OCI-LY3 (cell line): ENCODE measurements at regions not wholly inside any gene's neighbourhood (a gene's known extent, or its start where the extent isn't known, plus 50 kb on each side); places are given as distances from the start of the nearest gene placed in this dataset.

ENCODE experiments used
- H2AFZ ChIP-seq: fragments of 200-600, 300-600 bp; shearing (Covaris generic); 2 replicates; pipeline ENCODE4 v1.6.0; 2014; ENCODE audit warnings: antibody characterized with exemption, low read depth, low read length
- H3K27ac ChIP-seq: fragments of 200-600, 300-600 bp; sonication (generic); 2 replicates; pipeline ENCODE4 v1.5.1; 2014; ENCODE audit warnings: mild to moderate bottlenecking, low read length, moderate library complexity, mixed read lengths
- H3K27me3 ChIP-seq: fragments of 200-600, 300-600 bp; sonication (generic); 2 replicates; pipeline ENCODE4 v1.6.1; 2014; ENCODE audit warnings: low read depth, low read length, mixed read lengths
- H3K36me3 ChIP-seq: fragments of 200-600, 300-600 bp; sonication (generic); replicated peaks from 2 replicates; pipeline ENCODE3; 2014; ENCODE audit warnings: low read depth, low read length, mixed read lengths
- H3K4me1 ChIP-seq: fragments of 300-600, 200-600 bp; sonication (generic); 2 replicates; pipeline ENCODE4 v1.6.1; 2014; ENCODE audit warnings: low read length, mixed read lengths
- H3K4me2 ChIP-seq: fragments of 200-600, 300-600 bp; sonication (generic); 2 replicates; pipeline ENCODE4 v1.6.1; 2014; ENCODE audit warnings: low read length, mixed read lengths
- H3K4me3 ChIP-seq: fragments of 300-600, 200-600 bp; sonication (generic); 2 replicates; pipeline ENCODE4 v1.5.1; 2014; ENCODE audit warnings: antibody characterized with exemption, mild to moderate bottlenecking, low read length, moderate library complexity
- H3K79me2 ChIP-seq: fragments of 300-600, 200-600 bp; shearing (Covaris generic); 2 replicates; pipeline ENCODE4 v1.6.1; 2014; ENCODE audit warnings: mild to moderate bottlenecking, low read length, mixed read lengths
- H3K9ac ChIP-seq: fragments of 300-600, 200-600 bp; shearing (Covaris generic); 2 replicates; pipeline ENCODE4 v1.6.0; 2014; ENCODE audit warnings: mild to moderate bottlenecking, low read length, moderate library complexity
- H3K9me3 ChIP-seq: fragments of 200-600, 300-600 bp; shearing (Covaris generic); 2 replicates; pipeline ENCODE4 v1.6.1; 2014; ENCODE audit warnings: low read length, mixed read lengths; ENCODE audit not compliant: insufficient read depth
- H4K20me1 ChIP-seq: fragments of 200-600, 300-600 bp; sonication (generic); 2 replicates; pipeline ENCODE4 v1.6.1; 2016; ENCODE audit warnings: low read length, mixed read lengths; ENCODE audit not compliant: insufficient read depth
- EZH2phosphoT487 ChIP-seq: fragments of 200-600 bp; shearing (Covaris generic); IDR thresholded peaks from 2 replicates; pipeline ENCODE4 v1.6.1; 2018; ENCODE audit warnings: antibody characterized with exemption, mixed run types, low read depth
- TF ChIP-seq, protein P1 (sequence below): fragments of 200-600, 300-600 bp; sonication (generic); IDR thresholded peaks from 2 replicates; pipeline ENCODE4 v1.5.1; 2014; ENCODE audit warnings: antibody characterized with exemption, low read length, low read depth

DNA sequence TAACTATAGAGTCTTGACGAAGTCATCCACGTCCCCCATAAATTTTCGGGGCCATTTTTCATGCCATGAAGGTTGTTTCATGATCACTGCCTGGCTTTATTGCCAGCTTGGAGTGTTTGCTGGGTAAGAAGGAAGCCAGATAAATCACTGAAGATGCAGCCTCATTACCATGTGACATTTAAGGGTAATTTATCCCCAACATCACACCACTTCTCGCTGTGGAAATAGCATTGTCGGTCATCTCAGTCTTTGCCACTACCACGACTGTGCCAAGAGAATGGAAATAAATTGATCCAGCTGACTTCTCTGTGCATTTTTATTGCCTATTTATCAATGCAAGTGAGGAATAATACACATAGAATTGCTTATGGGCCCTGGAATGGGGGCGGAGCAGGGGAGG, 617.9 kb downstream of the AJAP1 start:
- Histone ChIP-seq H3K4me1 (no peaks in the 10 kb centered on the region), H3K4me3 (no peak overlapping the region), H3K9ac (no peak overlapping the region), H3K4me2 (no peak overlapping the region), H3K9me3 (no peaks in the 10 kb centered on the region), H4K20me1 (no peaks in the 10 kb centered on the region), H3K79me2 (no peaks in the 10 kb centered on the region), H3K27me3 (no peaks in the 10 kb centered on the region), H2AFZ (no peak overlapping the region), H3K27ac (no peak overlapping the region), H3K36me3 (no peaks in the 10 kb centered on the region)
- TF ChIP-seq, protein P1, sequence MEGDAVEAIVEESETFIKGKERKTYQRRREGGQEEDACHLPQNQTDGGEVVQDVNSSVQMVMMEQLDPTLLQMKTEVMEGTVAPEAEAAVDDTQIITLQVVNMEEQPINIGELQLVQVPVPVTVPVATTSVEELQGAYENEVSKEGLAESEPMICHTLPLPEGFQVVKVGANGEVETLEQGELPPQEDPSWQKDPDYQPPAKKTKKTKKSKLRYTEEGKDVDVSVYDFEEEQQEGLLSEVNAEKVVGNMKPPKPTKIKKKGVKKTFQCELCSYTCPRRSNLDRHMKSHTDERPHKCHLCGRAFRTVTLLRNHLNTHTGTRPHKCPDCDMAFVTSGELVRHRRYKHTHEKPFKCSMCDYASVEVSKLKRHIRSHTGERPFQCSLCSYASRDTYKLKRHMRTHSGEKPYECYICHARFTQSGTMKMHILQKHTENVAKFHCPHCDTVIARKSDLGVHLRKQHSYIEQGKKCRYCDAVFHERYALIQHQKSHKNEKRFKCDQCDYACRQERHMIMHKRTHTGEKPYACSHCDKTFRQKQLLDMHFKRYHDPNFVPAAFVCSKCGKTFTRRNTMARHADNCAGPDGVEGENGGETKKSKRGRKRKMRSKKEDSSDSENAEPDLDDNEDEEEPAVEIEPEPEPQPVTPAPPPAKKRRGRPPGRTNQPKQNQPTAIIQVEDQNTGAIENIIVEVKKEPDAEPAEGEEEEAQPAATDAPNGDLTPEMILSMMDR = no peak

DNA sequence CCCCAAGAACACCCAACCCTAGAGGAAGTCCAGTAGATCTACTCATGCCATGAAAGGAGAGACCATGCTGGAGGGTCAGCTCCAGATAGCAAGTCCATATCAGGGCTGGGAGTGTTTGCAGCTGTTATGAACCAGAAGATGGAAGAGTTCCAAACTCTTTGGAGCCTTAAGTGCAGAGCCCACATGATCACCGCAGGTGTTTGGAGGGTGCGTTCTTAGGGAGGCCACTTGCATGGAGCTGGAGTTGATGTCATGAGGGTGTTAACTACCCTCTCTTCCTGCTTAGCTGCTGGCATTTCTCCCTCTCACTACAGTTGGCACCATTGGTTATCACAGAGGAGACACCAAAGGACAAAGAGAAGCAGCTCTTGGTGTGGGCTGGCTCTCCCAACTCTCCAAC, 616.9 kb downstream of the AJAP1 start:
- H3K9ac ChIP-seq = no peak overlapping the region
- H3K27ac ChIP-seq = no peak overlapping the region
- no peaks in the 10 kb centered on the region for H3K79me2 ChIP-seq
- H2AFZ ChIP-seq = no peak overlapping the region
- H3K4me3 ChIP-seq = no peak overlapping the region
- TF ChIP-seq, protein P1 = no peak
- no peak for TF ChIP-seq EZH2phosphoT487
- no peak overlapping the region for H3K4me2 ChIP-seq
- H3K36me3 ChIP-seq = no peaks in the 10 kb centered on the region
- H3K9me3 ChIP-seq = no peaks in the 10 kb centered on the region
- no peaks in the 10 kb centered on the region for H3K4me1 ChIP-seq
- no peaks in the 10 kb centered on the region for H4K20me1 ChIP-seq
- H3K27me3 ChIP-seq = no peaks in the 10 kb centered on the region

DNA sequence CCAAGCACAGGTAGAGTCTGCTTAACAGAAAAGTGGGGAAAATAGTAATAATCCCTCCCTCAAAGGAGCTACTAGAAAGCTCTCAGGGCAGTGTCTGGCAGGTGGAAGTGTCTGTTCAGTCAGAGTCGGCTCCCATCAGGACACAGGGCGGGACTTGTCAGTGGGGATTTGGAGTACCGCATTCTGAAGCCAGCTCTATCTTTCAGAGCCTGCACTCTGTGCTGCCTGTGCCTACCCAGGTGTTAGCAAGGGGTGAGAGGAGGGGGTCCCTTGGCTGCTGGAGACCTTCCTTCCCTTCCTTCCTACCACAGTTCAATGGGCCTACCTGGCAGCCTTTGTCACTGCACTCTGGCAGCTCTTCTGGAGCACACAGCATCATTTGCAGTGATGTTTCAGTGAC, 615.5 kb downstream of the AJAP1 start:
- no peak for TF ChIP-seq EZH2phosphoT487
- TF ChIP-seq, protein P1 = no peak
- no peaks in the 10 kb centered on the region for H3K79me2 ChIP-seq
- no peaks in the 10 kb centered on the region for H3K4me1 ChIP-seq
- H3K4me3 ChIP-seq = no peak overlapping the region
- no peaks in the 10 kb centered on the region for H4K20me1 ChIP-seq
- no peak overlapping the region for H3K9ac ChIP-seq
- H3K4me2 ChIP-seq = no peak overlapping the region
- H3K27ac ChIP-seq = no peak overlapping the region
- no peaks in the 10 kb centered on the region for H3K9me3 ChIP-seq
- H2AFZ ChIP-seq = no peak overlapping the region
- H3K27me3 ChIP-seq = no peaks in the 10 kb centered on the region
- H3K36me3 ChIP-seq = no peaks in the 10 kb centered on the region

DNA sequence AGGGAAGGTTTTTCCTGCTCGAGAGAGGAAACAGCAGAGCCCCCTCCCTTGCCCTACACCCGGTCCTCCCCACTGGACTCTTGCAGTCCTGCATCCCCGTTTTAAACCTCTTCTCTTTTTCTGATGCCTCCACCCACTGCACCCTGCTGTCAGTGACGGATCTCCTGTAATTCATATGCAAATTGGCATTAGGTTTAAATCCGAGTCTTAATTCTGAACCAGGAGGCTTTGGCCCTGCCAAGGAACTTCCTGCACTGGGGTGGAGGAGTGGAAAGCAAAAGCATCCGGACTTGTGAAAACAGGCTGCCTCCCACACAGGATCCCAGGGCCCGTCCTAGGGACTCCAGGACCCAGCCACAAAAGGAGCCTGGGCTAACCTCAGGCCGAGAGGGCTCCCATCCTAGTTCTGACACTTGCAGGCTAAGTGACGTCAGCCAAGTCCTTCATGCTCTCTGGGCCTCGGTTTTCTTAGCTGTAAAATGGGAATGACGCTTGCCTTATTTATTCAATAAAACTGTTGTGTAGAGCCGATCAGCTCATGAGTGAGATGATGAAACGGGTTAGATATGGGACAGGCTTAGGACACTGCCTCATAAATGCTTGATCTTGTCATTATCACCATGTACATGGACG, 613.3 kb downstream of the AJAP1 start:
- Histone ChIP-seq H2AFZ (no peak overlapping the region), H3K9me3 (no peaks in the 10 kb centered on the region), H3K79me2 (no peaks in the 10 kb centered on the region), H3K4me1 (no peaks in the 10 kb centered on the region), H3K4me3 (no peak overlapping the region), H4K20me1 (no peaks in the 10 kb centered on the region), H3K27me3 (no peaks in the 10 kb centered on the region), H3K36me3 (no peaks in the 10 kb centered on the region), H3K9ac (no peak overlapping the region), H3K4me2 (no peak overlapping the region), H3K27ac (no peak overlapping the region)
- TF ChIP-seq, protein P1 = no peak
- TF ChIP-seq EZH2phosphoT487 = no peak
